NCI-H1694 (cell line): ENCODE measurements at regions not wholly inside any gene's neighbourhood (a gene's known extent, or its start where the extent isn't known, plus 50 kb on each side); places are given as distances from the start of the nearest gene placed in this dataset.

Experiments
- DNase-seq: peaks from one replicate; lab custom pipeline; 2025; lab: John Stamatoyannopoulos, UW

- DNase-seq: no peak
Measured at GRCh38 chr3:55235416-55235815, 251.7 kb downstream of the WNT5A start.

- no peak for DNase-seq
Measured at GRCh38 chr3:55226696-55227095, 260.4 kb downstream of the WNT5A start.

GRCh38 chr3:55218577-55218976 is 268.5 kb downstream of the WNT5A start:
- DNase-seq: no peak

- no peak for DNase-seq
Measured at GRCh38 chr3:55207744-55208143, 279.4 kb downstream of the WNT5A start.

- no peak for DNase-seq
Measured at GRCh38 chr3:55205990-55206389, 278.1 kb upstream of the LRTM1 start.

- no peak for DNase-seq
Measured at GRCh38 chr3:55204417-55204816, 276.6 kb upstream of the LRTM1 start.

GRCh38 chr3:55203546-55203945 is 275.7 kb upstream of the LRTM1 start:
- no peak for DNase-seq

GRCh38 chr3:55203006-55203405 is 275.1 kb upstream of the LRTM1 start:
- no peak for DNase-seq

- DNase-seq: no peak
Measured at GRCh38 chr3:55202326-55202725, 274.5 kb upstream of the LRTM1 start.

GRCh38 chr3:55201779-55202178 is 273.9 kb upstream of the LRTM1 start:
- DNase-seq: no peak

GRCh38 chr3:55200906-55201305 is 273.0 kb upstream of the LRTM1 start:
- no peak for DNase-seq

GRCh38 chr3:55198554-55198953 is 270.7 kb upstream of the LRTM1 start:
- no peak for DNase-seq

- no peak for DNase-seq
Measured at GRCh38 chr3:55197021-55197420, 269.2 kb upstream of the LRTM1 start.

- no peak for DNase-seq
Measured at GRCh38 chr3:55196495-55196894, 268.6 kb upstream of the LRTM1 start.

- no peak for DNase-seq
Measured at GRCh38 chr3:55194376-55194775, 266.5 kb upstream of the LRTM1 start.

GRCh38 chr3:55191911-55192775 is 264.3 kb upstream of the LRTM1 start:
- no peak for DNase-seq

GRCh38 chr3:55190331-55190730 is 262.5 kb upstream of the LRTM1 start:
- DNase-seq: no peak

GRCh38 chr3:55189359-55189801 is 261.5 kb upstream of the LRTM1 start:
- DNase-seq: no peak

GRCh38 chr3:55185380-55185779 is 257.5 kb upstream of the LRTM1 start:
- DNase-seq: no peak

GRCh38 chr3:55183201-55183600 is 255.3 kb upstream of the LRTM1 start:
- DNase-seq: no peak

GRCh38 chr3:55180936-55181535 is 253.2 kb upstream of the LRTM1 start:
- no peak for DNase-seq

- DNase-seq: no peak
Measured at GRCh38 chr3:55180161-55180560, 252.3 kb upstream of the LRTM1 start.

GRCh38 chr3:55178336-55178735 is 250.5 kb upstream of the LRTM1 start:
- no peak for DNase-seq

GRCh38 chr3:55177749-55178148 is 249.9 kb upstream of the LRTM1 start:
- DNase-seq: no peak
